Mammary epithelial cell (primary cell): ENCODE measurements at regions not wholly inside any gene's neighbourhood (a gene's known extent, or its start where the extent isn't known, plus 50 kb on each side); places are given as distances from the start of the nearest gene placed in this dataset.

Source experiments
- CTCF ChIP-seq, 2 donors: IDR thresholded peaks in 1 of 2; conservative IDR thresholded peaks in 1 of 2; 2 replicates each; pipeline ENCODE4 v1.5.1; 2011 to 2012; ENCODE audit warnings: inconsistent platforms in 2 of 2, low read length in 2 of 2, mild to moderate bottlenecking in 2 of 2, control low read depth in 1 of 2, low read depth in 1 of 2; ENCODE audit not compliant: insufficient read depth in 1 of 2; ENCODE audit errors: extremely low read depth in 1 of 2
- EZH2 ChIP-seq: IDR thresholded peaks from 2 replicates; pipeline ENCODE4 v1.6.1; 2012; ENCODE audit warnings: low read length, inconsistent platforms, borderline replicate concordance

GRCh38 chr14:86774916-86775315, 1218.1 kb downstream of the GALC start:
- no peak for TF ChIP-seq CTCF (conservative IDR thresholded peaks at IDR 0.05 in 1 of 2, IDR thresholded peaks at IDR 0.05 in 1 of 2; ENCODE audit: extremely low read depth in 1 of 2, insufficient read depth in 1 of 2, low read depth in 1 of 2, low read length in 2 of 2)
- no peak for TF ChIP-seq EZH2
